GM10266 (cell line): ENCODE measurements at regions not wholly inside any gene's neighbourhood (a gene's known extent, or its start where the extent isn't known, plus 50 kb on each side); places are given as distances from the start of the nearest gene placed in this dataset.

Experiments used
- DNase-seq: peaks from one replicate; pipeline ENCODE4 v3.0.0; 2012; ENCODE audit errors: extremely low spot score
- CTCF ChIP-seq: IDR thresholded peaks from 2 replicates; pipeline ENCODE4 v1.5.1; 2012; ENCODE audit warnings: mild to moderate bottlenecking, low read depth; ENCODE audit not compliant: control insufficient read depth, insufficient read depth; ENCODE audit errors: missing control alignments

GRCh38 chr9:92171281-92171680, 56.1 kb upstream of the SPTLC1 start:
- DNase-seq: no peak
- TF ChIP-seq CTCF: no peak

GRCh38 chr9:92170848-92171247, 55.6 kb upstream of the SPTLC1 start:
- no peak for DNase-seq
- no peak for TF ChIP-seq CTCF

- no peak for TF ChIP-seq CTCF
- DNase-seq: no peak
Observed at GRCh38 chr9:92165484-92165883, 50.3 kb upstream of the SPTLC1 start.
